ENCODE measurements at regions not wholly inside any gene's neighbourhood (a gene's known extent, or its start where the extent isn't known, plus 50 kb on each side); places are given as distances from the start of the nearest gene placed in this dataset.

DNA sequence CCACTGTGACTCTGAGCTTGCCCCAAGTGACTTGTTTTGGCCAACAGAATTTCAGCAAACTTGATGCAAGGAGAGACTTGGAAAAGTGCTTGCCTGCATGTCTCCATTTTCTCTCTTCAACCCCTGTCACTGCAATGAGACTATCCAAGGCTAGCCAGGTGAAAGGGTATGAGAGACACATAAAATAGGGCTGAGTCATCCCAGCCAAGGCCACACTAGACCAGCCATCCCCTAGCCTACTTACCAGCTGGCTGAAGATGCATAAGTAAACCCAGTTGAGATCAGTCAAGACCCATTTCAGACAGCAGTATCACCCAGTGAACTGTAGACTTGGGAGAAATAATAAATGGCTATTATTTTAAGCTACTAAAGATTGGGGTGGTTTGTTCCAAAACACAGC, 52.9 kb upstream of the VLDLR start:
- peak; percentile 34 for DNase-seq (ENCODE audit: low spot score)

DNA sequence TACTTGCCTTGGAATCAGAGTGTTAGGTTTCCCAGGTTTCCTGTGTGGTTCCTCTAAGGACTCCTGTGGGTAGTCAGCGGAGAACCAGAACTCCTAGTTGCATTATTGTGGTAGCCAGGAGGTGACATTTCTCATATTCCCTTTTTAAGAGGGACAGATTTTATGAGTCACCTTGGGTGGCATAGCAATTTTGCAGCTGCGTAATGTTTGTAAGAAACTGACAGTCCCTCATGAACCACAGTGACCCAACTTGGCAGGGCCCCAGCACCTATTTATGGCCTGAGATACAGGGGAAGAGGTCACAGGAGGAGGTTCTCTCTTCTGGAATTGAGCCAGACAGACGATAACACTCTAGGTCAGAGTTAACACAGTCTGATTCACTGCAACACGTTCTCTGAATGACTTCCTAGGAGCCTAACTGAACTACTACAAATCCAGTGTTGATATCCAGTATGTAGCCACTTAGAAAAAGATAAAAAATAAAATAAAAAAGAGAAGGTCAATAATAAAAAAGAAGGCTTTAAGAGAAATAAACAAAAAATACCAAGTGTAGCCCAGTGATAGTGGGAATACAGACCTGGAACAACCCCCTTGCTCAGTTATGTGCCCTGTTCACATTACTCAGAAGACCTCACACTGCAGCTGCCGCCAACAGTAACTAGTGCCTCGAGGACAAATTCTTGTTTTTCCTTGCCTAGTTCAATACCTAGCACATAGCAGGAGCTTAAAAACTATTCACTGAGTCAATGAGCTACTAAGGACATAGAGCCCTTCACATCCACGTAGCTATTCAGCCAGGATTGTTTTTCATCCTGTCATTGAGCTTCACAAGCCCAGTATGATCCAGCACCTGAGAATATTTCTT, 50.7 kb upstream of the VLDLR start:
- peak; percentile 96 for DNase-seq (ENCODE audit: low spot score)
